Liver (tissue), 8 donors: ENCODE measurements at regions not wholly inside any gene's neighbourhood (a gene's known extent, or its start where the extent isn't known, plus 50 kb on each side); places are given as distances from the start of the nearest gene placed in this dataset.

ENCODE experiments used
- DNase-seq: peaks from one replicate; pipeline ENCODE4 v3.0.0-alpha.2; 2017; ENCODE audit warnings: low spot score
- H3K27ac ChIP-seq, 2 donors: one replicate each; pipeline ENCODE4 v1.7.0; 2013; ENCODE audit warnings: inconsistent platforms in 2 of 2, low read length in 2 of 2, control low read depth in 1 of 2, low read depth in 1 of 2, mild to moderate bottlenecking in 1 of 2
- H3K27me3 ChIP-seq, 4 donors: one replicate each; pipeline versions ENCODE4 v1.6.1 to v1.7.0; 2013; ENCODE audit warnings: low read length in 3 of 4, inconsistent platforms in 1 of 4, mild to moderate bottlenecking in 1 of 4, moderate library complexity in 1 of 4; ENCODE audit not compliant: control insufficient read depth in 4 of 4, insufficient read depth in 4 of 4
- H3K36me3 ChIP-seq, 4 donors: one replicate each; pipeline versions ENCODE4 v1.6.1 to v1.7.0; 2013; ENCODE audit warnings: low read length in 3 of 4, mild to moderate bottlenecking in 3 of 4, low read depth in 1 of 4, moderate library complexity in 1 of 4; ENCODE audit not compliant: control insufficient read depth in 4 of 4, insufficient read depth in 3 of 4
- H3K4me1 ChIP-seq, 4 donors: one replicate each; pipeline versions ENCODE4 v1.6.1 to v1.7.0; 2013; ENCODE audit warnings: low read length in 3 of 4, mild to moderate bottlenecking in 3 of 4, moderate library complexity in 1 of 4; ENCODE audit not compliant: control insufficient read depth in 4 of 4, insufficient read depth in 4 of 4
- H3K4me3 ChIP-seq, 3 donors: one replicate each; pipeline versions ENCODE4 v1.6.1 to v1.7.0; 2013; ENCODE audit warnings: low read length in 3 of 3, control low read depth in 1 of 3, low read depth in 1 of 3, mild to moderate bottlenecking in 1 of 3
- H3K9ac ChIP-seq, 2 donors: one replicate each; pipeline ENCODE4 v1.7.0; 2013; ENCODE audit warnings: low read length in 2 of 2, mild to moderate bottlenecking in 2 of 2, moderate library complexity in 2 of 2, control low read depth in 1 of 2, low read depth in 1 of 2
- H3K9me3 ChIP-seq, 4 donors: one replicate each; pipeline versions ENCODE4 v1.6.1 to v1.7.0; 2013; ENCODE audit warnings: low read length in 3 of 4; ENCODE audit not compliant: control insufficient read depth in 4 of 4
- EGR1 ChIP-seq, 2 donors: IDR thresholded peaks; 2 replicates each; pipeline ENCODE4 v1.6.1; 2016 to 2018; ENCODE audit warnings: antibody characterized with exemption in 2 of 2, low read depth in 2 of 2
- FOXA1 ChIP-seq: IDR thresholded peaks from 2 replicates; pipeline ENCODE4 v1.6.1; 2016; ENCODE audit warnings: antibody characterized with exemption
- FOXA2 ChIP-seq: IDR thresholded peaks from 2 replicates; pipeline ENCODE4 v1.6.1; 2016; ENCODE audit warnings: antibody characterized with exemption
- GABPA ChIP-seq, 2 donors: IDR thresholded peaks in 1 of 2; conservative IDR thresholded peaks in 1 of 2; 2 replicates each; pipeline ENCODE4 v1.6.1; 2016; ENCODE audit warnings: antibody characterized with exemption in 2 of 2, mild to moderate bottlenecking in 1 of 2, moderate library complexity in 1 of 2
- HNF4A ChIP-seq, 2 donors: conservative IDR thresholded peaks; 2 replicates each; pipeline ENCODE4 v1.6.1; 2016; ENCODE audit warnings: antibody characterized with exemption in 2 of 2, mild to moderate bottlenecking in 2 of 2
- HNF4G ChIP-seq: IDR thresholded peaks from 2 replicates; pipeline ENCODE4 v1.6.1; 2016; ENCODE audit warnings: antibody characterized with exemption
- JUND ChIP-seq, 2 donors: IDR thresholded peaks; 2 replicates each; pipeline ENCODE4 v1.6.1; 2016; ENCODE audit warnings: antibody characterized with exemption in 2 of 2
- NR2F2 ChIP-seq: IDR thresholded peaks from 2 replicates; pipeline ENCODE4 v1.6.1; 2016; ENCODE audit warnings: antibody characterized with exemption
- RAD21 ChIP-seq, 2 donors: IDR thresholded peaks; 2 replicates each; pipeline ENCODE4 v1.6.1; 2016; ENCODE audit warnings: antibody characterized with exemption in 2 of 2, mild to moderate bottlenecking in 2 of 2
- RXRA ChIP-seq, 2 donors: IDR thresholded peaks; 2 replicates each; pipeline ENCODE4 v1.6.1; 2017 to 2018; ENCODE audit warnings: antibody characterized with exemption in 2 of 2, mild to moderate bottlenecking in 1 of 2
- SP1 ChIP-seq: IDR thresholded peaks from 2 replicates; pipeline ENCODE4 v1.6.1; 2018; ENCODE audit warnings: antibody characterized with exemption, mild to moderate bottlenecking
- TAF1 ChIP-seq: conservative IDR thresholded peaks from 2 replicates; pipeline ENCODE4 v1.6.1; 2016; ENCODE audit warnings: antibody characterized with exemption, mild to moderate bottlenecking
- YY1 ChIP-seq: IDR thresholded peaks from 2 replicates; pipeline ENCODE4 v1.6.1; 2016; ENCODE audit warnings: antibody characterized with exemption, mild to moderate bottlenecking
- ZBTB33 ChIP-seq: IDR thresholded peaks from 2 replicates; pipeline ENCODE4 v1.6.1; 2016; ENCODE audit warnings: antibody characterized with exemption
- WGBS: extraction: QIAGEN DNeasy Blood & Tissue Kit; methylation state at CpG from one replicate; pipeline ENCODE4 v1.1.7; 2013; 5-methylcytosine and 5-hydroxymethylcytosine counted together
- TF ChIP-seq, protein P1 (sequence below): IDR thresholded peaks from 2 replicates; pipeline ENCODE4 v1.6.1; 2016; ENCODE audit warnings: antibody characterized with exemption
- TF ChIP-seq, protein P2 (sequence below): fragments of 150-350 bp; IDR thresholded peaks from 2 replicates; pipeline ENCODE4 v1.5.1; 2017; ENCODE audit warnings: improper control_type of control experiment, low read depth, low read length; ENCODE audit not compliant: missing input control
- TF ChIP-seq, protein P3 (sequence below): IDR thresholded peaks from 2 replicates; pipeline ENCODE4 v1.6.1; 2016; ENCODE audit warnings: antibody characterized with exemption, mild to moderate bottlenecking
- TF ChIP-seq, protein P4 (sequence below): IDR thresholded peaks from 2 replicates; pipeline ENCODE4 v1.6.1; 2016; ENCODE audit warnings: antibody characterized with exemption
- donor health status: healthy.
- donor health status: healthy.
- donor health status: healthy.
- donor health status: healthy.
- donor health status: healthy.

GRCh38 chr2:81093031-81093430 lies 788.5 kb upstream of the LRRTM1 start:
- Histone ChIP-seq H3K9ac (no peak overlapping the region), H3K36me3 (no peaks in the 10 kb centered on the region), H3K4me1 (no peaks in the 10 kb centered on the region), H3K4me3 (no peak overlapping the region), H3K27ac (no peak overlapping the region), H3K27me3 (no peaks in the 10 kb centered on the region), H3K9me3 (no peaks in the 10 kb centered on the region)
- TF ChIP-seq TAF1 (no peak), NR2F2 (no peak), FOXA2 (no peak), SP1 (no peak), GABPA (IDR thresholded peaks at IDR 0.05 in 1 of 2, conservative IDR thresholded peaks at IDR 0.05 in 1 of 2) (no peak), YY1 (no peak), ZBTB33 (no peak), EGR1 (IDR thresholded peaks at IDR 0.05; ENCODE audit: low read depth in 2 of 2) (no peak), RXRA (IDR thresholded peaks at IDR 0.05) (no peak), HNF4A (conservative IDR thresholded peaks at IDR 0.05) (no peak)
- TF ChIP-seq, protein P1, sequence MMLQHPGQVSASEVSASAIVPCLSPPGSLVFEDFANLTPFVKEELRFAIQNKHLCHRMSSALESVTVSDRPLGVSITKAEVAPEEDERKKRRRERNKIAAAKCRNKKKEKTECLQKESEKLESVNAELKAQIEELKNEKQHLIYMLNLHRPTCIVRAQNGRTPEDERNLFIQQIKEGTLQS = no peak
- TF ChIP-seq, protein P2, sequence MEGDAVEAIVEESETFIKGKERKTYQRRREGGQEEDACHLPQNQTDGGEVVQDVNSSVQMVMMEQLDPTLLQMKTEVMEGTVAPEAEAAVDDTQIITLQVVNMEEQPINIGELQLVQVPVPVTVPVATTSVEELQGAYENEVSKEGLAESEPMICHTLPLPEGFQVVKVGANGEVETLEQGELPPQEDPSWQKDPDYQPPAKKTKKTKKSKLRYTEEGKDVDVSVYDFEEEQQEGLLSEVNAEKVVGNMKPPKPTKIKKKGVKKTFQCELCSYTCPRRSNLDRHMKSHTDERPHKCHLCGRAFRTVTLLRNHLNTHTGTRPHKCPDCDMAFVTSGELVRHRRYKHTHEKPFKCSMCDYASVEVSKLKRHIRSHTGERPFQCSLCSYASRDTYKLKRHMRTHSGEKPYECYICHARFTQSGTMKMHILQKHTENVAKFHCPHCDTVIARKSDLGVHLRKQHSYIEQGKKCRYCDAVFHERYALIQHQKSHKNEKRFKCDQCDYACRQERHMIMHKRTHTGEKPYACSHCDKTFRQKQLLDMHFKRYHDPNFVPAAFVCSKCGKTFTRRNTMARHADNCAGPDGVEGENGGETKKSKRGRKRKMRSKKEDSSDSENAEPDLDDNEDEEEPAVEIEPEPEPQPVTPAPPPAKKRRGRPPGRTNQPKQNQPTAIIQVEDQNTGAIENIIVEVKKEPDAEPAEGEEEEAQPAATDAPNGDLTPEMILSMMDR = no peak
- no peak for DNase-seq

DNA sequence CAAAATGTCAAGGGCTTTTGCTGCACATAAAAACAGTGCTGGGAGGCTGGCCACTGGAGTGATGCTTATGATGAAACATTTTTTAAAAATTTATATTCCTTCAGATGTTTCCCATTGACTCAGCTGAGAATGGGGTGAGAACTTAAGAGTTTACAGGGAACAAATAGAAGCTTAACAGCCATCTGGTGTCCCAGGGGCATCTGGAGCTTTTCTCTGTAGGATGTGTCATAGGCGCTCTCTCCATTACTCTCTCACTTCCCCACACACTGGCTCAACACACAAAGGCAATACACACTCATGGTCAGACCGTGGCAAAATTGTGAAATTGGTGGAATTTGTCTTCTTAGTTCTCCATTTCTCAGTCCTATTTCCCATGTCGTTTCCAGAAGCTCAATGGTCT lies 783.1 kb upstream of the LRRTM1 start:
- H3K4me1 ChIP-seq = no peaks in the 10 kb centered on the region
- H3K27ac ChIP-seq = no peak overlapping the region
- WGBS = 72% methylated on average over 3 of the region's 3 CpGs
- H3K9me3 ChIP-seq = no peaks in the 10 kb centered on the region
- no peaks in the 10 kb centered on the region for H3K36me3 ChIP-seq
- no peaks in the 10 kb centered on the region for H3K27me3 ChIP-seq
- no peak overlapping the region for H3K9ac ChIP-seq
- TF ChIP-seq HNF4G (no peak), NR2F2 (no peak), JUND (IDR thresholded peaks at IDR 0.05) (no peak), SP1 (no peak)
- DNase-seq = no peak
- no peak overlapping the region for H3K4me3 ChIP-seq

GRCh38 chr2:81084101-81084500 lies 779.5 kb upstream of the LRRTM1 start:
- no peaks in the 10 kb centered on the region for H3K36me3 ChIP-seq
- H3K4me3 ChIP-seq = no peak overlapping the region
- 35% methylated on average over 1 of the region's 1 CpG for WGBS
- H3K9ac ChIP-seq = no peak overlapping the region
- no peaks in the 10 kb centered on the region for H3K9me3 ChIP-seq
- no peak overlapping the region for H3K27ac ChIP-seq
- H3K4me1 ChIP-seq = no peaks in the 10 kb centered on the region
- DNase-seq = no peak
- H3K27me3 ChIP-seq = no peaks in the 10 kb centered on the region
- no peak for TF ChIP-seq SP1
- no peak for TF ChIP-seq JUND (IDR thresholded peaks at IDR 0.05)
- TF ChIP-seq TAF1 = no peak
- TF ChIP-seq RXRA (IDR thresholded peaks at IDR 0.05) = no peak
- TF ChIP-seq, protein P3, sequence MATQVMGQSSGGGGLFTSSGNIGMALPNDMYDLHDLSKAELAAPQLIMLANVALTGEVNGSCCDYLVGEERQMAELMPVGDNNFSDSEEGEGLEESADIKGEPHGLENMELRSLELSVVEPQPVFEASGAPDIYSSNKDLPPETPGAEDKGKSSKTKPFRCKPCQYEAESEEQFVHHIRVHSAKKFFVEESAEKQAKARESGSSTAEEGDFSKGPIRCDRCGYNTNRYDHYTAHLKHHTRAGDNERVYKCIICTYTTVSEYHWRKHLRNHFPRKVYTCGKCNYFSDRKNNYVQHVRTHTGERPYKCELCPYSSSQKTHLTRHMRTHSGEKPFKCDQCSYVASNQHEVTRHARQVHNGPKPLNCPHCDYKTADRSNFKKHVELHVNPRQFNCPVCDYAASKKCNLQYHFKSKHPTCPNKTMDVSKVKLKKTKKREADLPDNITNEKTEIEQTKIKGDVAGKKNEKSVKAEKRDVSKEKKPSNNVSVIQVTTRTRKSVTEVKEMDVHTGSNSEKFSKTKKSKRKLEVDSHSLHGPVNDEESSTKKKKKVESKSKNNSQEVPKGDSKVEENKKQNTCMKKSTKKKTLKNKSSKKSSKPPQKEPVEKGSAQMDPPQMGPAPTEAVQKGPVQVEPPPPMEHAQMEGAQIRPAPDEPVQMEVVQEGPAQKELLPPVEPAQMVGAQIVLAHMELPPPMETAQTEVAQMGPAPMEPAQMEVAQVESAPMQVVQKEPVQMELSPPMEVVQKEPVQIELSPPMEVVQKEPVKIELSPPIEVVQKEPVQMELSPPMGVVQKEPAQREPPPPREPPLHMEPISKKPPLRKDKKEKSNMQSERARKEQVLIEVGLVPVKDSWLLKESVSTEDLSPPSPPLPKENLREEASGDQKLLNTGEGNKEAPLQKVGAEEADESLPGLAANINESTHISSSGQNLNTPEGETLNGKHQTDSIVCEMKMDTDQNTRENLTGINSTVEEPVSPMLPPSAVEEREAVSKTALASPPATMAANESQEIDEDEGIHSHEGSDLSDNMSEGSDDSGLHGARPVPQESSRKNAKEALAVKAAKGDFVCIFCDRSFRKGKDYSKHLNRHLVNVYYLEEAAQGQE = no peak
- TF ChIP-seq, protein P2 = no peak
- TF ChIP-seq RAD21 (IDR thresholded peaks at IDR 0.05) = no peak
- TF ChIP-seq HNF4A (conservative IDR thresholded peaks at IDR 0.05) = no peak
- TF ChIP-seq YY1 = no peak
- TF ChIP-seq, protein P1 = no peak
- TF ChIP-seq NR2F2 = no peak
- TF ChIP-seq, protein P4, sequence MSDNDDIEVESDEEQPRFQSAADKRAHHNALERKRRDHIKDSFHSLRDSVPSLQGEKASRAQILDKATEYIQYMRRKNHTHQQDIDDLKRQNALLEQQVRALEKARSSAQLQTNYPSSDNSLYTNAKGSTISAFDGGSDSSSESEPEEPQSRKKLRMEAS = no peak
- no peak for TF ChIP-seq EGR1 (IDR thresholded peaks at IDR 0.05; ENCODE audit: low read depth in 2 of 2)
- TF ChIP-seq FOXA1 = no peak
- TF ChIP-seq HNF4G = no peak
